GM19397 (cell line): ENCODE measurements at regions not wholly inside any gene's neighbourhood (a gene's known extent, or its start where the extent isn't known, plus 50 kb on each side); places are given as distances from the start of the nearest gene placed in this dataset.

Experiments
- ATAC-seq: cut with Tn5 transposase; IDR thresholded peaks from one replicate; pipeline ENCODE4 v1.9.1; 2021; ENCODE audit warnings: mild to moderate bottlenecking, moderate library complexity; ENCODE audit not compliant: unreplicated experiment

- ATAC-seq: no peak
Measured at GRCh38 chr21:27429710-27430341, 462.9 kb upstream of the ADAMTS5 start.

DNA sequence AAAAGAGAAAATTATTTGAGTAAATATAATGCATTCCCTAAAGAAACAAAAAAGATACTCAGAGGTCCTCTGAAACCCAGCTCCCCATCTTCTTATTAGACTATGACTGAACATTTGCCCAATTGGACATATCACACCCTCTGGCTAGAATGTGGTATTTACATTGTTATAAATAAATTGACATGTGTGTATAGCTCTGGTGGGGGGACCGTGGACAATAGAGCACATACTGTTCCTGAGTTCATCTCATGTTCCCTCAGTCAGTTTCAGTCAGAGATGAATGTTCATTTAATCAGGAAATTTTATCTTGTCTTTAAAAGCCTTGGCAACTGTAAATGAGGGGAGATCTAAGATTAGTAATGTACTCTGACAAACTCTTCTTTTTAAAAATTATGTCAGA, 459.3 kb upstream of the ADAMTS5 start:
- ATAC-seq: no peak

DNA sequence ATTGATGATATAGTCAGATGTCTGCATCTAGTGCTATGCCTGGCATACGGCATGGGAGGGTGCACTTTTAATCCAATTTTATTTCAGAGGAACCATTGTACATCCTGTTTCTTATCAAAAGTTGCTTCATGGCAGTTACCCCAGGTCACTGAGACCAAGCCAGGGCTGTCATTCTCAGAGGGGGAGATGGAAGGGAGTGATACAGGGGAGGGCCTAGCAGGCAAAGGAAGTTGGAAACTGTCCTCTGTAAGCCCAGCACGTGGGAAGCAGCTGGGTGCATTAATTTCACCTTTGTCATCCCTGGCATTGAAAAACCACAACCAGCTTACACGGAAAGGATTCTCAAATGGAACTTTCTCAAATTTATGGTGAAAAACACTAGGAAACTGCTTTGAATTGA, 458.7 kb upstream of the ADAMTS5 start:
- ATAC-seq: no peak

DNA sequence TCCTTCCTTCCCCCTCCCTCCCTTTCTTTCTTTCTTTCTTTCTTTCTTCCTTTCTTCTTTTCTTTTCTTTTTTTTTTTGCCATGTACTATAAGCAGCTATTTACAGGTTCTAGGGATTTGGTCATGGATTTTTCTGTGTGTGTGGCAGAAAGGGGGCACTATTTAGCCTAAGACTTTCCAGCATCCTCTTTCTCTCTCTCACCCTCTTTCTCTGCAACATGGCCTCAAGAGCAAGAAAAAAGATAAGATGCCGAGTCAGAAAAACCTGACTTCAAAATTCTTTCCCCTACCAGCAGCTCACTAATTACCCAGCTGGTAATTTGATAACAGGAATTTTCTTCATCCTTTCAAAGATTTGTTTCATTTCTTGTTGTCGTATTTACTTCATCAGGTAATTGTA, 458.3 kb upstream of the ADAMTS5 start:
- no peak for ATAC-seq

GRCh38 chr21:27424601-27425000, 457.7 kb upstream of the ADAMTS5 start:
- ATAC-seq: no peak

DNA sequence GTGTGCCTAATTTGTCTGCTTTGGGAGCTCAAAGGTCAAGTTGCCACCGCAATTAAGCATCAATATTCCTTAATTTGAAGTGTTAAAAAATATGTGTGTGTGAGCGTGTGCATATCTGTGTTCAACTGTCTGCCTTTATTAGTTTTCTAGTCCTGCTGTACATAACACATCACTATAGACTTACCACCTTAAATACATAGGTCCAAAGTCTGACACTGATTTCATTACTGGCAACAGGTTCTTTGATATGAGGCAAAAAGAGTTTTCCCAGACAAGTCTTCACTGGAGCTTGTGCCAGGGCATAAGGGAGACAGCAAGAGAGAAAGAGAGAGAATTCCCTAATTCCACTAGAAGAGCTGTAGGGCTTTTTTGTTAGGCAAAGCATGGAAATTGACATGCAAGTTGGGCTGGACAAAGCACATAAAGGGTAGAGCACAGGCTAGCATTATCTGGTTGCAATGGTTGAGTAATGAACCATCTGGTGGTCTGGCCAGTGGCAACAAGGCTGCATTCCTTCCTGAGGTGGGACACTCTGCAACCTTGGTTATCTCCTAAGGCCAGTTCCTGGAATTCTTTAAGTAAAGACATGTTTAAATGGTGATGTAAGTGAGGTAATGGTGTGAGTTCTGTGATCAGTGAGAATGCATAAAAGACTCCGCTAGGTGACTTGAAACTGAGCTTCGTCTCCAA, 457.2 kb upstream of the ADAMTS5 start:
- no peak for ATAC-seq

DNA sequence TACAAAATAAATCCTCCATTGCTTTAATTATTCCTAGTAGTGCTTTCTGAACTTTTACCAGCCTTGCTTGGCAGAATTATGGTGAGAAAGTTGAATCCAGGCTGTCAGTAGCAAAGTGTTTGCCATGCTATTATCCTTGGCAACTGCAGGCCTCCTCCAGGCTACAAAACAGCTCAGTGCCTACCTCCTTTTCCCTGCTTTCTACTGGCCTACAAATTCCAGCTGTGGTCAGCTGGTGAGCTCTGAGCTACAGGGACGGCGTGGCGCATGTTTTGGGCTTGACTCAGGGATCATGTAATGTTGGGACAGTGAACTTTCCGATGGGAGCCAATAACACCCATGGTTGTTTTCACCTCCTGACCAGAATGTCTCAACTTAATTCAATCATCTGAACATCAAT, 456.1 kb upstream of the ADAMTS5 start:
- no peak for ATAC-seq

GRCh38 chr21:27422435-27422834, 455.5 kb upstream of the ADAMTS5 start:
- no peak for ATAC-seq

GRCh38 chr21:27421654-27422053, 454.8 kb upstream of the ADAMTS5 start:
- no peak for ATAC-seq

- ATAC-seq: no peak
Measured at GRCh38 chr21:27419153-27419552, 452.3 kb upstream of the ADAMTS5 start.

DNA sequence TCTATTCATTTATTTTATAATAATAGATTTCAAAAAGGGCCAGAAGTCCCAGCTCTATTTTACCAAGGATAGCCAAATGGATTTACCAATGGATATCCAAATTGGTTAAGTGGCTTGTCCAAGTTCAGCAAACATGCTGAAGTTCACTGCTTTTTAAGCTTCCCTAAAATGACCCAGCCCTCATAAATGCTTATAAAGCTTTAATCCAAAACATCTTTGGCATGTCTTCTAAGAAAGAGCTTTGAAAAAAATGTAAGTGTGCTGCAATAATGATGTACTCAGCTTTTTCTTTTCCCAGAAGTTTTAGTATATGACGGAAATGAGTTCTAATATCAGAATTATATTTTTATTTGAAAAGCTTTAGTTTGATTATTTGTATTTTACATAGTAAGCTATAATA, 451.5 kb upstream of the ADAMTS5 start:
- ATAC-seq: no peak

- ATAC-seq: no peak
Measured at GRCh38 chr21:27412530-27412929, 445.6 kb upstream of the ADAMTS5 start.

GRCh38 chr21:27408826-27409225, 441.9 kb upstream of the ADAMTS5 start:
- no peak for ATAC-seq

GRCh38 chr21:27407271-27407670, 440.4 kb upstream of the ADAMTS5 start:
- no peak for ATAC-seq

DNA sequence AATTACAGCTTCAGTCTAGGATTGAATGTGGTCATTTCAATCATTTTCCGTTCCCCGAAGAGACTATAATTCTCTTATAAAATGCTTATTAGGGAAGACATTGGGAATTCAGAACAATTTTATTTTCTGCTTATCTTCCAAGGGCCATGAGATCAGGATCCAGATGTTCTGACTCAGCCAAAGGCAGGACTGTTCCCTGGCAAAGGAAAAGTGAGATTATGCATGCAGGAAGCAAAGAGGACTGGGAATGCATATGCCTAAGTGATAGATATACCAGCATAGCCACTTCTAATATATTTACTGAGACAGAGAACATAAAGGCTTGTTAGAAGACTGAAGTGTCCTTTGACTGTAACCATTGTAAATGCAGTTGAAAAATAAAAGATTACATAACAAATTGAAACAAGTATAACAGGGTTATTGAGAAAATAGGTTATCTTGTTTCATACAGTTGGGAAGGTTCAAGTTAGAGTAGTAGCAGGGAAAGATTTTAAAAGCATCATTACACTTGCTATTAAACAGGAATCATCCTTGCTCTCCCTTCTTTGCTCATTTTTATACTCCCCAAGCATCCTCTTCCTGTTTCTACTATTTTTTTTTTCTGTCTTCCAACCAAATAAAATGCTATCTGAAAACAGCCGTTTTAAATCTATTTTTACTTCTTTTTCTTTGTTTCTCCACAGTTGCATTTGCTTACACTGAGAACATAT, 439.6 kb upstream of the ADAMTS5 start:
- ATAC-seq: no peak

DNA sequence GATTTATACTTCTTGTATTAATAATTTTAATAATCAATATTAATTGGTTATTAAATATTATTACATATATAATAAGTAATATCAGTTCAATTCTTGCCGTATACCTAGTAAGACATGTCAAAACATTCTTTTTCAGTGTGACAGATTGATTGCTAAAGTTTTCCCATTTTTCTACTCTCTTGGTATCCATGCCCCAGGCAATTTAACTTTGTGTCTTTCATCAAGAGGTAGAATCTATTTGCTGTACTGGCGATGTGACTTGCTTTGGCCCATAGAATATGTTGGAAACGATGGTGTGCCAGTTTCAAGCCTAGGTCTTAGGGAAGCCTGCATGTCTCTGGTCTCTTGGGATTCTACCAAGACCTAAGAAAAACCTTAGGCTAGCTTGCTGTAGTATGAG, 436.1 kb upstream of the ADAMTS5 start:
- no peak for ATAC-seq

DNA sequence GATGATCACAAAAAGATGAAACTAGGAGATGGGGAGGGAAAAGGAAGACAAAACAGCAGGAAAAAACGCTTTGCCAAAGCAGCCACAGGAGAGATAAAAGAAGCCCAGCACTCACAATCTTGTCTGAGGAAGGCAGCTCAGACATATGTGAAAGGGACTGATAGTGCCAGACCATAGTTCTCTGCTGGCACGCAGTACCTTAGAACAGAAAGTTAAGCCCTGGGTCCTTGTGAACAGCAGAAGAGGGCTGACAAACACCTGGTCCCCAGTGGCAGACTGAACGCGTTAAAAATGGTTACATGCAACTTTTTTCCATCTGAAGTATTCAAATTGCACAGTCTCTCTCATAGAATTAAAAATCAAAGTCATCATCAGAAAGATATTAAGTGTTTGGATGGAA, 433.2 kb upstream of the ADAMTS5 start:
- ATAC-seq: no peak

GRCh38 chr21:27397578-27397977, 430.7 kb upstream of the ADAMTS5 start:
- ATAC-seq: no peak

DNA sequence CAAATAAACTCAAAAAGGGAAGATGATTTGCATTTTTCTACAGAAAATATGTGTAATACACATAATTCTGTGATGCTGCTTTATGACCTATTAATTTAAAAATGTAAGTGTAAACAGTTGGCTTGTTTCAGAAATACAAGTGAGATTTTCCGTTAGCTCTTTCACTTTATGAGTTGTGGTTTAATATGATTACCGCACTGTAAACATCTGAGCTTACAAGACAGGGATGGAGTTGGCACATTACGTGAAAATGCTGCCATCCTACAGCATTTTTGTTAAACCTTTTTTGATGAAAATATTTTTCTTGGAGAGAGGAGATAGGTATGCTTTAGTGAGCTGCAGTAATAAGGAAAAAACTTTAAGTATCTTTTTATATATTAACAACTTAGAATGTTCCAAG, 426.8 kb upstream of the ADAMTS5 start:
- ATAC-seq: no peak

GRCh38 chr21:27391990-27392389, 425.1 kb upstream of the ADAMTS5 start:
- ATAC-seq: no peak

DNA sequence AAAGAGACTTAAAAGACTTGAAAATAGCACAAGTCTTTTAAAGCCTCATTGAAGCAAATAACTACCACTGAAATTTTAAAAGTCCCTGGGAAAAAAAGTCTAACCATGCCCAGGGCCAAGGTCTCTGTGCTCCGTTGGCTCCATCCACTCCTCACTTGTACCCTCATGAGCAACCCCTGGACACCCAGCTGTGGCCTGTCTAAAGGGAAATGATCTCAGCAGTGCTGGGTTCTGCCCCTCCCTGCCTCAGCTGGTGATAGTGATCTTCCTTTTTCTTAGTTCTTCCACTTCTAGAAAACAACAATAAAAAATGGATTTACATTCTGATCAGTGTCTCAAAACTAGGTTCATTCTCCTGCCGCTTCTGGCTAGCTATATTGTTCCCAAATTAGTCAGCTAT, 423.5 kb upstream of the ADAMTS5 start:
- no peak for ATAC-seq

DNA sequence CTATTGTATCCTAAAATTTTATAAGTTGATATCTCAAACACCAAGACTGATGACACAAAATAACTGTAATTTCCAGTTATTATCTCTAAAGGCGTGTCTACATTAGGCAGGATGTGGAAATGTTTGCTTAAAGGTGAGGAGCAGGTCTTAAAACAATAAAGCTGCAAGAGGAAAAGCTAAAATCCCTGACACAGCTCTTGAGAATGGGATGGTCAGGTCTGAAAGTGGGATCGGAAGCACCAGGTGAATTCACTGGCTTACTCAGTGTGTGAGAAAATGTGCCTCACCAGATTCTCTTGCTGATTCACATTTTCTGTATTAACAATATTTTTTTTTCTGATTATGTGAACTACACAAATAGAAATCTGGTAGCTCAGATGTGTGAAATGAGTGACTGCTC, 421.9 kb upstream of the ADAMTS5 start:
- ATAC-seq: no peak
